Progenitor cell of endocrine pancreas (in vitro differentiated cells): ENCODE measurements at regions not wholly inside any gene's neighbourhood (a gene's known extent, or its start where the extent isn't known, plus 50 kb on each side); places are given as distances from the start of the nearest gene placed in this dataset.

ENCODE experiments used
- DNase-seq: peaks from one replicate; pipeline ENCODE4 v3.0.0; 2021; ENCODE audit warnings: low spot score; ENCODE audit not compliant: unreplicated experiment
- H3K27ac Mint-ChIP-seq: 2 replicates; pipeline ENCODE4 v1.8.0; 2021; ENCODE audit warnings: mild to moderate bottlenecking, moderate library complexity, mixed read lengths
- H3K27me3 Mint-ChIP-seq: 2 replicates; pipeline ENCODE4 v1.8.0; 2021; ENCODE audit warnings: mixed read lengths
- H3K36me3 Mint-ChIP-seq: 2 replicates; pipeline ENCODE4 v1.8.0; 2022; ENCODE audit warnings: mixed read lengths; ENCODE audit not compliant: insufficient read depth
- H3K4me1 Mint-ChIP-seq: 2 replicates; pipeline ENCODE4 v1.8.0; 2021; ENCODE audit warnings: low read depth, mixed read lengths
- H3K4me3 Mint-ChIP-seq: 2 replicates; pipeline ENCODE4 v1.8.0; 2021; ENCODE audit warnings: low read depth, mild to moderate bottlenecking, moderate library complexity, mixed read lengths
- H3K9me3 Mint-ChIP-seq: 2 replicates; pipeline ENCODE4 v1.8.0; 2021; ENCODE audit warnings: low read depth, mixed read lengths
- TF ChIP-seq, protein P1 (sequence below): fragments of 200-600 bp; sonication (generic); IDR thresholded peaks from one replicate; pipeline ENCODE4 v1.5.0; 2021; ENCODE audit warnings: antibody characterized with exemption, mild to moderate bottlenecking; ENCODE audit not compliant: unreplicated experiment

- Mint-ChIP-seq H3K4me3 (no peak overlapping the region), H3K27me3 (peaks cover 14% of the 10 kb centered on the region), H3K9me3 (no peaks in the 10 kb centered on the region), H3K36me3 (no peaks in the 10 kb centered on the region), H3K4me1 (peaks cover 10% of the 10 kb centered on the region), H3K27ac (no peak overlapping the region)
- TF ChIP-seq, protein P1, sequence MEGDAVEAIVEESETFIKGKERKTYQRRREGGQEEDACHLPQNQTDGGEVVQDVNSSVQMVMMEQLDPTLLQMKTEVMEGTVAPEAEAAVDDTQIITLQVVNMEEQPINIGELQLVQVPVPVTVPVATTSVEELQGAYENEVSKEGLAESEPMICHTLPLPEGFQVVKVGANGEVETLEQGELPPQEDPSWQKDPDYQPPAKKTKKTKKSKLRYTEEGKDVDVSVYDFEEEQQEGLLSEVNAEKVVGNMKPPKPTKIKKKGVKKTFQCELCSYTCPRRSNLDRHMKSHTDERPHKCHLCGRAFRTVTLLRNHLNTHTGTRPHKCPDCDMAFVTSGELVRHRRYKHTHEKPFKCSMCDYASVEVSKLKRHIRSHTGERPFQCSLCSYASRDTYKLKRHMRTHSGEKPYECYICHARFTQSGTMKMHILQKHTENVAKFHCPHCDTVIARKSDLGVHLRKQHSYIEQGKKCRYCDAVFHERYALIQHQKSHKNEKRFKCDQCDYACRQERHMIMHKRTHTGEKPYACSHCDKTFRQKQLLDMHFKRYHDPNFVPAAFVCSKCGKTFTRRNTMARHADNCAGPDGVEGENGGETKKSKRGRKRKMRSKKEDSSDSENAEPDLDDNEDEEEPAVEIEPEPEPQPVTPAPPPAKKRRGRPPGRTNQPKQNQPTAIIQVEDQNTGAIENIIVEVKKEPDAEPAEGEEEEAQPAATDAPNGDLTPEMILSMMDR, result no peak
- DNase-seq, result no peak
Observed at GRCh38 chr11:10937385-10937771, 79.5 kb upstream of the ZBED5 start.

DNA sequence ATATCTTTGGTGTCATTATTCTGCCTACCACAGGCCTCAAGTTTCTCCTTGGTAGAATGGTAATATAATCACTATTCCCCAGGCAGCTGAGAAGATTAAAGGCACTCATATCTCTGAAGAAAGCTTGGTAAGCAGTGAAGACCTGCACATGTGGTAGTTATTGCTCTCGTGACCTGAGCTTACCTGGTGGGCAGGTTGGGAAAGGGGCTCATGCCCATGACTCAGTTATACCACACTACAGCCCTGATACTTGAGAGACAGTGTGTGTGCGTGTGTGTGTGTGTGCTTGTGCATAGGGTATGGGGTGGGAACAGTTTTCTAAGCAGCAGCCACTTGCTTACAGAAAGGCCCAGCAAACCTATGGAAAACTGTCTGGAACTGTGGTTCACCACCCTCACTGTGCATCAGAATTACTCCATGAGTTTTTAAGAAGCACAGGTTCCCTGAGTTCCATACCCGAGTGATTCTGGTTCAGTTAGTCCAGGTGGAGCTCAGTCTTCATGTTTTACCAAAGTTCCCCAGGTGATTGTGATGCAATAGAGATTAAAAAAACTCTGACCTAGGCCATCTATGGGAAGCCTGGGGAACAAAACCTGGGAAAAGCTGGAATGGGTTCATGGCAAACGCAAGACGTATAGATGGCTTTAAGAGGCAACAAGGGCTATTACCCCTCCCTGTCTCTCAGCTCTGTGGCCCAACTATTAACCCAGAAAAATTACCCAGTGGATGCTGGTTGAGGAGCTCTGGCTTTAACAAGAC is 79.0 kb upstream of the ZBED5 start:
- TF ChIP-seq, protein P1, result no peak
- Mint-ChIP-seq H3K36me3 (no peaks in the 10 kb centered on the region), H3K27me3 (peaks cover 14% of the 10 kb centered on the region), H3K27ac (no peak overlapping the region), H3K4me1 (peaks cover 10% of the 10 kb centered on the region), H3K9me3 (no peaks in the 10 kb centered on the region), H3K4me3 (no peak overlapping the region)
- no peak for DNase-seq

DNA sequence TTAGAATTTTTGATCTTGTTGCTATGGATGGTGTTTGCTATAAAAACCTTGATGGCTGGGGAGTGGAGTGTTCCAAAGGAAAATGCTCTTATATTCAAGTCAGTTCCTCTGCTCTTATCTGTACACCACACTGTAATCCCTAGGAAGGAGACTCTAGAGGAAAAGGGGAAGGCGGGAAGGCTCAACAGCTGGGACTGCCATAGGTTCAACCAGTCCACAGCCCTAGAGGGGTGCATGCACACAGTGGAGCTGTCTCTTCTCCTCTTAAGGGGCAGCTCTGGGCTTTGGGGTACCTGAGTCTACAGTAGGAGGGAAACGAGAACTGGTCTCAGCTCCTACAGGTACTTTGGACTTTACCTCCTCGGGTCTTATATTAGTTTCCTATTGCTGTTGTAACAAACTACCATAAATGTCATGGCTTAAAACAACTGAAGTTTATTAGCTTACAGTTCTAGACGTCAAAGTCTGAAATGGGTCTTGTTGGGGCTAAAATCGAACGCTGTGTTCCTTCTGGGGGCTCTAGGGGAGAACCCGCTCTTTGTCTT is 77.2 kb upstream of the ZBED5 start:
- Mint-ChIP-seq H3K4me1 (peaks cover 14% of the 10 kb centered on the region), H3K9me3 (no peaks in the 10 kb centered on the region), H3K27ac (no peak overlapping the region), H3K4me3 (peak overlapping the region; percentile 79), H3K27me3 (peaks cover 20% of the 10 kb centered on the region), H3K36me3 (no peaks in the 10 kb centered on the region)
- DNase-seq, result no peak
- TF ChIP-seq, protein P1, result no peak

DNA sequence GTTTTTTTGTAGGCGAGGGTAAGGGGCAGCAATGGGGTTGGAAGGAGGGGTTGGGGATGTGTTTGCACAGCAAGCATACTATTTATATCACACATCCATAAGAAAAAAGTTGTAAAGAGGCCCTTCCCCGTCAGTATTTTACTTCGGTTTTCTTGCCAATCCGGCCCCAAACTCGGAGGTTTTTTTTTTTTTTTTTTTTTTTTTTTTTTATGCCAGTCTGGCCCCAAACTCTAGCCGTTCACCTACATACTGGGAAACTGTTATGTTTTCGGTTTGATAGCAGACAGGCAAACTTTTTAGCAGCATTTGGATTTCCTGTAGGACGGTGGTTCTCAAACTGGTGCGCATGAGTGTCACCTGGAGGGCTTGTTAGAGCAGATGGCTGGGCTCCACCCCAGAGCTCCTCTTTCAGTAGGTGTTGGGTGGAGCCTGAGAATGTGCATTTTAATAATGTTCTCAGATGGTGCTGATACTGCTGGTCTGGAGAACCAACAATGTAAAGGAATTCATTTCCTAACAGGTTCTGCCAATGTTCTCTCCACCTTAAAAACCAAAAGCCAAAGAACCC is 76.5 kb upstream of the ZBED5 start:
- Mint-ChIP-seq H3K4me3 (peak overlapping the region; percentile 79), H3K9me3 (no peaks in the 10 kb centered on the region), H3K27me3 (peaks cover 23% of the 10 kb centered on the region), H3K27ac (peak overlapping the region; percentile 62), H3K36me3 (no peaks in the 10 kb centered on the region), H3K4me1 (peaks cover 14% of the 10 kb centered on the region)
- TF ChIP-seq, protein P1, result no peak
- no peak for DNase-seq

GRCh38 chr11:10933455-10934292 is 75.8 kb upstream of the ZBED5 start:
- peak; percentile 84 for DNase-seq
- no peaks in the 10 kb centered on the region for H3K9me3 Mint-ChIP-seq
- H3K4me1 Mint-ChIP-seq, result peaks cover 14% of the 10 kb centered on the region
- H3K4me3 Mint-ChIP-seq, result peak overlapping the region; percentile 79
- TF ChIP-seq, protein P1, result peak; percentile 93
- H3K36me3 Mint-ChIP-seq, result no peaks in the 10 kb centered on the region
- peak overlapping the region; percentile 62 for H3K27ac Mint-ChIP-seq
- H3K27me3 Mint-ChIP-seq, result peaks cover 29% of the 10 kb centered on the region
